Fibroblast of mammary gland (primary cell): ENCODE measurements at regions not wholly inside any gene's neighbourhood (a gene's known extent, or its start where the extent isn't known, plus 50 kb on each side); places are given as distances from the start of the nearest gene placed in this dataset.

ENCODE experiments used
- DNase-seq: peaks from one replicate; pipeline ENCODE4 v3.0.0-alpha.2; 2010; ENCODE audit warnings: low read depth
- H3K4me3 ChIP-seq: 2 replicates; pipeline ENCODE4 v1.5.1; 2011; ENCODE audit warnings: low read depth, mild to moderate bottlenecking, low read length, moderate library complexity; ENCODE audit not compliant: control insufficient read depth
- TF ChIP-seq, protein P1 (sequence below): conservative IDR thresholded peaks from 2 replicates; pipeline ENCODE4 v1.5.1; 2011; ENCODE audit warnings: low read depth, low read length, inconsistent platforms; ENCODE audit not compliant: control insufficient read depth, insufficient read depth

DNA sequence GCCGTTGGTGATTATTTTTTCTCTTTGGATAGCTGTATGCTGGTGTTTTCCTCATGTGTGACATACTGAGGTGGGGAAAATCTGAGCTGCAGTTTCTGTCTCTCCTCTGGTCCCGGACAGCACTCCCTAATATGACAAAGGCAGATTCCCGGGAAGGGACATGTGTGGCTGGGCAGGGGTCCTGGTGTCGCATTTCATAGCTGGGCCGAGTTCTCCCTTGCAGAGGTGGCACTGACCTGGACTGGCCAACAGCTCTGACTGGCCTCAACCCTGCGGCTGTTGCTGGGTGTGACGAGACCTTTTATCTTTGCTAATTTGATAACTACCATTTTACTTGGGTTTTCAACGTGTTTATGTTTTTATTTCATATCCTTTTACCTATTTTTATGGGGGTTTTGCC lies 248.6 kb upstream of the TCERG1L start:
- H3K4me3 ChIP-seq, result no peak overlapping the region
- DNase-seq, result no peak
- TF ChIP-seq, protein P1, sequence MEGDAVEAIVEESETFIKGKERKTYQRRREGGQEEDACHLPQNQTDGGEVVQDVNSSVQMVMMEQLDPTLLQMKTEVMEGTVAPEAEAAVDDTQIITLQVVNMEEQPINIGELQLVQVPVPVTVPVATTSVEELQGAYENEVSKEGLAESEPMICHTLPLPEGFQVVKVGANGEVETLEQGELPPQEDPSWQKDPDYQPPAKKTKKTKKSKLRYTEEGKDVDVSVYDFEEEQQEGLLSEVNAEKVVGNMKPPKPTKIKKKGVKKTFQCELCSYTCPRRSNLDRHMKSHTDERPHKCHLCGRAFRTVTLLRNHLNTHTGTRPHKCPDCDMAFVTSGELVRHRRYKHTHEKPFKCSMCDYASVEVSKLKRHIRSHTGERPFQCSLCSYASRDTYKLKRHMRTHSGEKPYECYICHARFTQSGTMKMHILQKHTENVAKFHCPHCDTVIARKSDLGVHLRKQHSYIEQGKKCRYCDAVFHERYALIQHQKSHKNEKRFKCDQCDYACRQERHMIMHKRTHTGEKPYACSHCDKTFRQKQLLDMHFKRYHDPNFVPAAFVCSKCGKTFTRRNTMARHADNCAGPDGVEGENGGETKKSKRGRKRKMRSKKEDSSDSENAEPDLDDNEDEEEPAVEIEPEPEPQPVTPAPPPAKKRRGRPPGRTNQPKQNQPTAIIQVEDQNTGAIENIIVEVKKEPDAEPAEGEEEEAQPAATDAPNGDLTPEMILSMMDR, result no peak

DNA sequence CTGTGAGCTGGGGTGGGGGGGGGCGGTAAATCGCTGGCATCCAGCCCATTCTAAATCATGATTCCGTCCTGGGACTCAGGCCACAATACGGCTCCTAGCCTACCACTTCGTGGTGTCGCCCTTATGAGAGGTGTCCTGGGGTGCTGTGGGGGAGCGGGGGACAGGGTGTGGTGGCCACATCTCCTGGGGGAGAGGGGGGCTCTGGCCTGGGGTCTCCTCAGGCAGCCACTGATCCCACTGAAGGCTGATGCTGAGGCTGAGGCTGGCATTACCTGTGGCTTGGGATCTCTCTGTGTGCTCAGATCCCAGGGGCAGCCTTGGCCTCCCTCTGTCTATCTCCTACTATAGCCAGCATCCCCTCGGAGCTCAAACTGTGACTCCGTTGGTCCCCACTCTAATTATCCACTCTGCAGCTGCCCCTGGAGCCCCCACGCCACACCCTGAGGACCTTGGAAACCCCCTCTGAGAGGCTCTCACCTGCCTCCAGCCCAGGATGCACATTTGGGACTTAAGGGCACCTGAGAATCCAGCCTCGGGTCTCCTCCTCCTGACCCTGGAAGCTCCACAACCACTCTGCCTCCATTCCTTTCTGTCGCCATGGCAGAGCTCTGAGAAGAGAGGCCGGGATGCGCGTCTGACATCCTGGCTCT lies 249.3 kb upstream of the TCERG1L start:
- no peak overlapping the region for H3K4me3 ChIP-seq
- TF ChIP-seq, protein P1, result no peak

GRCh38 chr10:131561897-131562296 lies 250.4 kb upstream of the TCERG1L start:
- no peak overlapping the region for H3K4me3 ChIP-seq
- no peak for DNase-seq
- TF ChIP-seq, protein P1, result no peak

More for the DNA sequence above, 249.3 kb upstream of the TCERG1L start:
- no peak for DNase-seq

- no peak overlapping the region for H3K4me3 ChIP-seq
- TF ChIP-seq, protein P1, result no peak
- no peak for DNase-seq
These were observed 251.9 kb upstream of the TCERG1L start for GRCh38 chr10:131563411-131563810.

DNA sequence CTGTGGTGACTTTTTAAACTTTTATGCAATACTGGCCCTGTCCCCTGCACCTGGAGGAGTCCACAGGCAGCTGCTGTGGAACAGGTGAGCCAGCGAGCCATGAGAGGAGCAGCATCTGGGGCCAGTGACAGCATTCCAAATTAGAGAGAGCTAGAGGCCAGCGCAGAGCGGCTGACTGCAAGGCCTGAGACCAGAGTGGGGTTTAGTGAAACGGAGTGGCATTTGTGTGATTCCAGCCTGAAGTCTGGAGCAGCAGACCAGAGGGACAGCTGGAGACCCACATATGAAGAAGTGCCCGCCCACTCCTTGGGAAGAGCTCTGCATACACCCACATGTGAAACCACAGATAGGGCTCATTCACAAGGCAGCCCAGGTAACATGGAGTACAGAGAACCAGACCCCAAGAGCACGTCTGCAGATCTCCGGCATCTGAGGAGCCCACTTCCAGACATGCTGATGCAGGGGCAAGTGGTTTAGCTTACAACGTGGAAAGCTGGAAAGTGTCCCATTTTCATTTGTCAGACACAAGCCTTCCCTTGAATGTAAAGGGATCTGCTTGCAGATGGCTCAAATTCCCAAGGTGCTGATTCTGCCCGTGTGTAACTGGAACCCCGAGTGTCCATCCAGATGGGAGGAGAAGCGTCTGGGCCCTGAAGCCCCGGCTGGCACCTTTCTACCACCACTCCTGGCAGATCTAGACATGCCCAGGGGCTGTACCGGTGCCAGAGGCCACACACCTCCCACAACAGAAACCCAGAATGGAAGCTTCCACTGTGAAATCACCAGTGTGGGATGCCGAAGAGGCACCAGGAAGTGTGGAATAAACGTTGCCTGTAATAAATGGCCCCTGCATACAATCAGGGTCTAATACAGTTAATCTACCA lies 256.0 kb upstream of the TCERG1L start:
- TF ChIP-seq, protein P1, result no peak
- no peak for DNase-seq
- H3K4me3 ChIP-seq, result no peak overlapping the region

GRCh38 chr10:131568866-131569265 lies 257.3 kb upstream of the TCERG1L start:
- TF ChIP-seq, protein P1, result no peak
- no peak for DNase-seq
- no peak overlapping the region for H3K4me3 ChIP-seq
